KOPT-K1 (cell line): ENCODE measurements at regions not wholly inside any gene's neighbourhood (a gene's known extent, or its start where the extent isn't known, plus 50 kb on each side); places are given as distances from the start of the nearest gene placed in this dataset.

Experiments used
- H3K27ac ChIP-seq: fragments of 200-600 bp; sonication (generic); 2 replicates; pipeline ENCODE4 v1.5.1; 2016; ENCODE audit warnings: antibody characterized with exemption, mild to moderate bottlenecking, low read depth, low read length; ENCODE audit not compliant: poor library complexity, severe bottlenecking
- H3K36me3 ChIP-seq: fragments of 200-600 bp; sonication (generic); 2 replicates; pipeline ENCODE4 v1.5.1; 2017; ENCODE audit warnings: antibody characterized with exemption, mild to moderate bottlenecking, low read length, moderate library complexity; ENCODE audit not compliant: insufficient read depth
- H3K9me3 ChIP-seq: fragments of 200-600 bp; sonication (generic); 2 replicates; pipeline ENCODE4 v1.5.1; 2017; ENCODE audit warnings: antibody characterized with exemption, low read length, mild to moderate bottlenecking; ENCODE audit not compliant: insufficient read depth, poor library complexity, severe bottlenecking

DNA sequence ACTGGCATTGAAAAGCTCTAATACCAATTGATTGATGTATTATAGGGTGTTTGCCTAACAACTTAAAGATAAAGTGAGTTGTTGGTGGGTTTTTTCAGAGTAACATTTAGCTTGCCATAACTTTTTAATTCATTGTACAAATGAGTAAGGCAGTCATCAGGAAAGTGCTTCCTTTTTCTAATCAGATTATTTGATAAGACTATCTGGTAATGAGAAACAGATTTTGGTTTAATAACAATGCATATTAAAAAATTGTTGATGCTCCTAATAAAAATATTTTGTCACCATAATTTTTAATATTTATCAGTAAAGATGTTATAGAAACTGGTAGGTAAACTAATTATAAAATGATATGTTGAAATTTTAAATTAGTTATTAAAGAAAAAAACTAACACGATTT, 51.3 kb downstream of the BLTP1 start:
- Histone ChIP-seq H3K9me3 (no peaks in the 10 kb centered on the region), H3K27ac (no peak overlapping the region), H3K36me3 (peaks cover 49% of the 10 kb centered on the region)

DNA sequence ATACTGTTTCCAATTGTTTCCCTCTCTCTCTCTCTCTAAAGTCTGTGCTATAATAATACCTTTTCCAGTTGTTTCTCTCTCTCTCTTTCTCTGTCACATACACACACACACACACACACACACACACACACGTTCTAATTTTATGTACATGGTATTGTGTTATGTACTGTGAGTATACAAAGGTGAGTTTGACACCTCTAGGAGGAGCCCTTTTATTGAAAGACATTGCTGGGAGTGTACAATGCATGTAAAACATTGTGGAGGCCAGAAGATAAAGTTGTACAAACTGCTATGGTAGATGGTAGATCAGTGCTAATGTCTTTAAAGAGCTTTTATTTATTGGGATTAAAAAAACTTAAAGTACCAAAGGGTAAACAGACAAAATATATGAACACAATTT, 53.6 kb downstream of the BLTP1 start:
- no peaks in the 10 kb centered on the region for H3K9me3 ChIP-seq
- H3K27ac ChIP-seq: no peak overlapping the region
- H3K36me3 ChIP-seq: peaks cover 49% of the 10 kb centered on the region

DNA sequence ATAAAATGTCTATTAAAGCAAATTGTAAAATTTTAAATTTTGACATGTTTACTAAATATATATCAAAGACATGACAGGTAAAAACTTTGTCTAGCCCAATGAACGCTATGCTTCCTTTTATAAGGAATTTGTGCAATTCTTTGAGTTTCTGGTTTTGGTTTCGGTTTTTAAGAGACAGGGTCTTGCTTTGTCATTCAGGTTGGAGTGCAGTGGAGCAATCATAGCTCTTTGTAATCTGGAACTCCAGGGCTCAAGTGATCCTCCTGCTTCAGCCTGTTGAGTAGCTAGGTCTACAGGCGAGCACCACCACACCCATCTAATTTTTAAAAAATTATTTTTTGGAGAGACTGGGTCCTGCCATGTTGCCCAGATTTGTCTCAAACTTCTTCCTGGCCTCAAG, 60.7 kb downstream of the BLTP1 start:
- Histone ChIP-seq H3K9me3 (no peaks in the 10 kb centered on the region), H3K27ac (no peak overlapping the region), H3K36me3 (peaks cover 44% of the 10 kb centered on the region)

DNA sequence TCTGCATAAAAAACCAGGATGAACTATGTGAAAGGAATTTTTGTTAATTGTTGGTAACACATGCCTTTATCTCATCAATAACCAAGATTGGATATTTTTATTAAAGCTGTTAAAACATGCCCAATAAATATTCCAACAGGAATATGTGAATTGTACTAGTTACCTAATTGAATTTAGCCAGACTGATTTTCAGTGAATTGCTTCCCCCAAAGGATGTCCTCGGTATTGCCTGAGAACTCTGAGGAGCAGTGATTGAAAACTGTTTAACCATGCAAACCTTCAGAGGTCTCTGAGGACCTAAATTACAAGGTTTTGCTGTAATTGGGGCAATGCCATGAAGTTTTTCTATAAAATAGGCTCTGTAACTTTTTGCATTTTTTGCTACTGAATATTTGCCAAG, 66.6 kb downstream of the BLTP1 start:
- Histone ChIP-seq H3K27ac (no peak overlapping the region), H3K36me3 (peaks cover 22% of the 10 kb centered on the region), H3K9me3 (no peaks in the 10 kb centered on the region)

DNA sequence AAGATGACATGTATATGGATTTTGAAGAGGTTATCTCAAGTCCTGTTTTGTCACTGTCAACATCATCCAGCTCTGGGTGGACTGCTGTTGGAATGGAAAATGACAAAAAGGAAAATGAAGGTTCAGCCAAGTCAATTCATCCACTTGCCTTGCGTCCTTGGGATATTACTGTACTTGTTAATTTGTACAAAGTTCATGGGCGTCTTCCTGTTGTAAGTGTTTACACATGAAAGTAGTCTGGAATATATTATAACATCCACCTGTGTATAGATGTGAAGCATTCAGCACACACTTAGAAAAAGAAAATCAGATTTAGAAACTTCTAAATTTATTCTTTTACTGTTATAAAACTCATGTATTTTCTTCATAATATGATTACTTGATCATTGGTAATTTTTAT, 67.2 kb downstream of the BLTP1 start:
- no peak overlapping the region for H3K27ac ChIP-seq
- H3K36me3 ChIP-seq: peaks cover 22% of the 10 kb centered on the region
- H3K9me3 ChIP-seq: no peaks in the 10 kb centered on the region

DNA sequence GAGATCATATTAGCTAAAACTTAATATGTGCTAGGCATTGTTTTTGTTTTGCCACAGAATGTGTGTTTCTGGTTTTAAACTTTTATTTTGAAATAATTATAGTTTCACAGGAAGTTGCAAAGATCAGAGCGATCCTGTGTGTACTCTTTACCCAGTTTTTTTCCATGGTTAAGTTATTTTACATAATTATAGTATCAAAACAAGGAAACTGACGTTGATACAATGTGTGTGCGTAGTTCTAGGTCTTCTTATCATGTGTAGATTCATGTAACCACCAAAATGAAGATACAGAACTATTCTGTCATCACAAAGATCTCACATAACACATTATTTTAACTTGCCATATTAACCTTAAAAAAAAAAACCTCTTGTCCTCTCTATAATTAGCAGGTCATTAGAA, 69.2 kb downstream of the BLTP1 start:
- Histone ChIP-seq H3K27ac (no peak overlapping the region), H3K36me3 (peaks cover 21% of the 10 kb centered on the region)

DNA sequence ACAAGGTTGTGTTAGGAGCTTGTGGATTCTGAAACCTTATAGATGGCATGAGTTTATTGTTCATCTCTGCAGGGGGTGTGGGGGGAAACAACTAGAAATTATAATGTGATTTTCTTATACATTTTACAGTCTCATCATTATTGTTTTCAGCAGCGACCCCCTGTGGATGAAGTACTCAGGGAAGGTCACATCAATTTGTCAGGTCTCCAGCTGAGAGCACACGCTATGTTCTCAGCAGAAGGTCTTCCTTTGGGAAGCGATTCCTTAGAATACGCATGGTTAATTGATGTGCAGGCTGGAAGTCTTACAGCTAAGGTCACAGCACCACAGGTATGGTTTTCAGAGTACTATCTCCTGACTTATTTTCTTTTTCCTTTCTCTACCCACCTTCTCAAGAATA, 72.2 kb downstream of the BLTP1 start:
- Histone ChIP-seq H3K36me3 (peaks cover 25% of the 10 kb centered on the region), H3K27ac (no peak overlapping the region), H3K9me3 (no peaks in the 10 kb centered on the region)

More for the DNA sequence above, 69.2 kb downstream of the BLTP1 start:
- H3K9me3 ChIP-seq: no peaks in the 10 kb centered on the region

DNA sequence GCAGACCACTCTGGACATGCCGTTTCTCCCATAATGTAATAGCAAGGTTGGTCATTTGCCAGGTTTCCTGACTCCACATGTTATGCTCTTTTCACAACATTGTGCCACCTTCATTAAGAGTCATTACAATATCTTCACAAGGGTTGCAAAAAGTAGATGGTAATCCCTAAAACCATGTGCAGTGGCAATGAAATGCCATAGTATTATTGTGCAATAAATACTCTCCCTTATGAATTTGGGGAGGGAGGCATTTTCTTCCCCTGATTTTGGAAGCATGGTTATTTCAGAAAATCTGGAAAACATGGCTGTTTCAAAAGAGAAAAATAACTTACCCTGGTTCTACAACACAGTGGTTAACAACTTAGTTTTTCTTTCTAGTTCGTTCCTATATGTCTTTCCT, 75.1 kb downstream of the BLTP1 start:
- peaks cover 30% of the 10 kb centered on the region for H3K36me3 ChIP-seq
- no peaks in the 10 kb centered on the region for H3K9me3 ChIP-seq
- H3K27ac ChIP-seq: no peak overlapping the region

DNA sequence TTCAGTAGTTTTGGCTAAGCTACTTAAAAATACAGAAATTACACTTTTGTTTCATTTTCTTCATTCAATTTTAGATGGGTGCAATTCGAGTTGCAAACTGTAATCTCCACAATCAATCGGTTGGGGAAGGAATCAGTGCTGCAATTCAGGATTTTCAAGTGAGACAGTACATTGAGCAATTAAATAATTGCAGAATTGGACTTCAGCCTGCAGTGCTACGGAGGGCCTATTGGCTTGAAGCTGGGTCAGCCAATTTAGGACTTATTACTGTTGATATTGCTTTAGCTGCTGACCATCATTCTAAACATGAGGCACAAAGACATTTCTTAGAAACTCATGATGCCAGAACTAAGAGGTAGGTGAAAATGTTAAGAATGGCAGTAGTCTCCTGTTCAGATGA, 77.7 kb downstream of the BLTP1 start:
- Histone ChIP-seq H3K27ac (no peak overlapping the region), H3K36me3 (peaks cover 32% of the 10 kb centered on the region)

DNA sequence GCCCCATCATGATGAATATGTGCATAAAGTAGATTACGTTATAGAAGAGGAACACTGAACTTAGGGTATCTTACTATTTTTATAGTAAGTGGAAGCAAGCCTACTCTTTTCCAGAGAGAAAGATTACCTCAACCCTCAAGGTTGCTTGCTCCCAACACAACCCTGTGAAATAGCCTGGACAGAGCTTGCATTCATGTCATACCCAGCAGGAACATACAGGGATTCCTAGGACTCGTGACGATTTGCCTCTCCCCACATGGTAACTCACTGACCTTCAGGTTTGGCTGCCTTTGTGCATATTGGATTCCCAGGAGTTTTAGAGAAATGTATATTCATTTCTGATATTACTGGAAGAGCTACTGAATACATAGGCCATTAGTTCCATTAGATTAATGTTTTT, 80.5 kb downstream of the BLTP1 start:
- peaks cover 33% of the 10 kb centered on the region for H3K36me3 ChIP-seq
- H3K27ac ChIP-seq: no peak overlapping the region
- no peaks in the 10 kb centered on the region for H3K9me3 ChIP-seq

More for the DNA sequence above, 77.7 kb downstream of the BLTP1 start:
- no peaks in the 10 kb centered on the region for H3K9me3 ChIP-seq

DNA sequence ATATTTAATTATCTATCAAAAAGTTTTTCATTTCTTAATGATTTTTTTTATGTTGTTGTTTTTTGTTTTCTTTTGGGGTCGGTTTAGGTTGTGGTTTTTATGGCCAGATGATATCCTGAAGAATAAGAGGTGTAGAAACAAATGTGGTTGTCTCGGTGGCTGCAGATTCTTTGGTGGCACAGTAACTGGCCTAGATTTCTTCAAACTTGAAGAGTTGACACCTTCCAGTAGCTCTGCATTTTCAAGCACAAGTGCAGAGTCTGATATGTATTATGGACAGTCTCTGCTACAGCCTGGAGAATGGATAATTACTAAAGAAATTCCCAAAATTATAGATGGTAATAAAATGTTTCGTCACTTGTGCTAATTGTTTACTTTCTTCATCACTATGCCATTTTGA, 82.6 kb downstream of the BLTP1 start:
- peaks cover 38% of the 10 kb centered on the region for H3K36me3 ChIP-seq
- H3K9me3 ChIP-seq: no peaks in the 10 kb centered on the region
- H3K27ac ChIP-seq: no peak overlapping the region

DNA sequence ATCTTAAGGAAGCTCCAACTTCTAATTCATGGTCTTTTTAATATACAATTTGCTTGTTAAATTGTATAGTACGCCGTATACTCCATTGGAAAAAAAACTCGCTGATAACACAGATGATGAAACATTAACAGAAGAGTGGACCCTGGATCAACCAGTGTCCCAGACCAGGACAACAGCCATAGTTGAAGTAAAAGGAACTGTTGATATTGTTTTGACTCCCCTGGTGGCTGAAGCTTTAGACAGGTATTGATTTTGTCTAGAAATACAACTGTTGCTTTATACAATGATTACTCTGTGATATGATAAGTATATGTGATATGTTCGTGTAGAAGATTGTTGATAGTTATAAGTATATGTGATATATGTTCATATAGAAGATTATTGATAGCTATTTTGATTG, 91.7 kb downstream of the BLTP1 start:
- no peak overlapping the region for H3K27ac ChIP-seq
- no peaks in the 10 kb centered on the region for H3K9me3 ChIP-seq
- H3K36me3 ChIP-seq: peaks cover 31% of the 10 kb centered on the region

DNA sequence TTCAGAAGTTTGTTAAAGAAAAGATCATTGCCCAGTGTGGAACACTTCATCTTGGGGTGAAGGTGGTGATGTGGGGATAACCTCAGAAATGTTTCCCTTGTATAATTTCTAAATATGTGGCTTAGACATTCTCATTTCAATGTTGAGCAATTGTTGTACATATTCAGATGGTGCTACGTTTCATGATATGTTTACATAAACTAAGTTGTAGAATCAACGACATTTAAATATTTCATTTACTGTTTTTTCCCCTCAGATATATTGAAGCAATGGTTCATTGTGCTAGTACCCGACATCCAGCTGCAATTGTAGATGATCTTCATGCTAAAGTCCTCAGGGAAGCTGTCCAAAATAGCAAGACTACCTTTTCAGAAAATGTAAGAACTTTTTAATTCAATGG, 92.6 kb downstream of the BLTP1 start:
- H3K36me3 ChIP-seq: peaks cover 32% of the 10 kb centered on the region
- no peaks in the 10 kb centered on the region for H3K9me3 ChIP-seq
- H3K27ac ChIP-seq: no peak overlapping the region

DNA sequence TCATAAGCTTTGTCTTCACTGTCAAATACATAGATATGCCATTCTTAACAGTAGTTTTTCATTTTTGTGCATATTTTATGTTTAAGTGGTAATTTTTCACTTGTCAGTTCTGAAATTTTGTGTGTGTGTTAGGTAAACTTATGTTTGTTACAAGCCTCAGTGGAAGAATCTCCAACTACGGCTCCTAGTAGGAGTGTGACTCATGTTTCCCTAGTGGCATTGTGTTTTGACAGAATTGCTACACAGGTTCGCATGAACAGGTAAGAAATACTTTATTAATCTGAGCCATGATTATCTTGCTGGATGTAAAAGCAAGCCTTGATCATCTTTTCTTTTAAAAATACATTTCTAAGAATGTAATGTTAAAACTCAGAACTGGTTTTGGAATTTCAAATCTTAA, 94.4 kb downstream of the BLTP1 start:
- Histone ChIP-seq H3K9me3 (no peaks in the 10 kb centered on the region), H3K27ac (no peak overlapping the region), H3K36me3 (peaks cover 36% of the 10 kb centered on the region)

DNA sequence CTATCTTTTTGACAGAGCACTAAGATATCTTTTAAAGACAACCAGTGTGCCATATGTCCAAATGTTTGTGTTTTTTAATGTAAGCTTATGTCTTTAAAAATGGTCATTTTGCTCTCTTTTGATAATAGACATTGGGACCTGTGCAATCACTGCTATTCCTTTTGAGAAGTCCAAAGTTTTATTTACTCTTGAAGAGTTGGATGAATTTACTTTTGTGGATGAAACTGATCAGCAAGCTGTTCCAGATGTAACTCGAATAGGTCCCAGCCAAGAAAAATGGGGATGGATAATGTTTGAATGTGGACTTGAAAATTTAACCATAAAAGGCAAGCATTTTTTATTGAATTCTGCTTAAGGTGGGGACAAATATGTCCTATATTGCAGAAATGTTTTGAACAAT, 97.2 kb downstream of the BLTP1 start:
- H3K36me3 ChIP-seq: peaks cover 58% of the 10 kb centered on the region
- no peaks in the 10 kb centered on the region for H3K9me3 ChIP-seq
- H3K27ac ChIP-seq: no peak overlapping the region

DNA sequence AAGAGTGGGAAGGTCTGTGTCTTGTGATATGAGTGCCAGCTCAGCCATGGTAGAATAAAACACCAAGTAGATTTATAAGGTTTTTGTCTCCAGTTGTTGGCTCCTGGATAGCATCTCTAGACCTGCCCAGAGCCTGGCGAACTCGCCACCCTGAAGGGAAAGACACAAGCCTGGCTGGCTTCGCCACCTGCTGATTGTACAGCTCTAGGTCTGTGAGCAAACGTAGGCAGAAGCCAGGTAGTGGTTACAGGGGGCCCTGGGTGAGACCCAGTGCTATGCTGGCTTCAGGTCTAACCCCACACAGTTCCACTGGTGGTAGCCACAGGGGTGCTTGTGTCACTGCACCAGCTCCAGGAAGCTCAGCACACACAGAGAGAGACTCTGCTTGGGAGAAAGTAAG, 100.5 kb downstream of the BLTP1 start:
- Histone ChIP-seq H3K36me3 (peaks cover 73% of the 10 kb centered on the region), H3K27ac (no peak overlapping the region), H3K9me3 (no peaks in the 10 kb centered on the region)

DNA sequence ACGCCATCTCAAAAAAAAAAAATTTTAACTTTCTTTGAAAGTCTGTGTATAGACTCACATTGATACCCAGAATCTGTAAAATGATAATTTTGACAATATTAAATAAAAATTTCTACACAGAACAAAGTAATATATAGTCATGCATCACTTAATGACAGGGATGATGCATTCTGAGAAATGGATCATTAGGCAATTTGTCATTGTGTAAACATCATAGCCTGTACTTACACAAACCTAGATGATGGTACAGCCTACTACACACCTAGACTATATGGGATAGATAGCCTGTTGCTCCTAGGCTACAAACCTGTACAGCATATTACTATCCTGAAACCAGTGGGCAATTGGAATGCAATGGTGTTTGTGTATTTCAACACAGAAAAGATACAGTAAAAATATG, 107.7 kb downstream of the BLTP1 start:
- H3K36me3 ChIP-seq: peaks cover 69% of the 10 kb centered on the region
- H3K27ac ChIP-seq: no peak overlapping the region
- H3K9me3 ChIP-seq: no peaks in the 10 kb centered on the region
